ENCODE measurements at regions not wholly inside any gene's neighbourhood (a gene's known extent, or its start where the extent isn't known, plus 50 kb on each side); places are given as distances from the start of the nearest gene placed in this dataset.

DNA sequence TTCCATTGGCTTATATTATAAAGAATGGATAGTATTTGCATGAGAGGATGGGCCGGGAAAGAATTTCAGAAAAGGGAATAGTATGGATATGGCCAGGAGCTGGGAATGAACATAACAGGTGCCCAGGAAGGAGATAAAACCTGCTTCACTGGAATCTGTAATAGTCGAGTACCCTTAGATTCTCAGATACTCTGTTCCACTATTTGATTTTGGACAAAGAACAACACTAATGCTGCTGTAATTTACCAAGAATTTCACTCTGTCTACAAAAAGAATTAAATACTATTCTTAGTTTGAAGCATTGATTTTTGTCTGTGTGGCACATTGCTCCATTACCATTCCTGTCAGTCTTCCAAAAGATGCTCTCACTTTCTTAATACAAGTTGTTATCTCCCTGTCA, 718.2 kb upstream of the LRRN3 start:
- intact Hi-C loops (cut with DNase I; ENCODE audit: low total_unique reads): no loop called here
- TF ChIP-seq POLR2A (IDR thresholded peaks at IDR 0.05): no peak
- no peak for TF ChIP-seq CTCF (IDR thresholded peaks at IDR 0.05)
- H3K27ac ChIP-seq: no peak overlapping the region

DNA sequence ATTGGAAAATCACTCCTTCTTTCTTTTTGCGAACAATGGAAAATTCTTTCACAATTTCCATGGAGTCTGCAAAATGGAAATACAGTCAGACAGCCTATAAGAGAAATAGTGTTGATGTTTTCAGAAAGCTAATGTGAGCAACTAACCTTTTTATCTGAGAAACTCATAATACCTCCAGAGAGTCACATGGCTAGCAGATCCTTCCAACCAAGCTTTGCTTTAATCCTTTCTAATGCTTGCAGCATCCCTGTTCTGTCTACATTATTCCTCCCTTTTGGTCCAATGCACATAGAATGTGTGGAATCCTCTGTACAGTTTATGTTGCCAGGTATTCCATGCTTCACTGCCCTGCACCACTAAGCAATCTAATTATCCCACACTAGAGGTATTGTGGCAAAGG, 717.5 kb upstream of the LRRN3 start:
- no peak overlapping the region for H3K27ac ChIP-seq
- no peak for DNase-seq
- no peaks in the 10 kb centered on the region for H3K27me3 ChIP-seq
- no peaks in the 10 kb centered on the region for H3K36me3 ChIP-seq
- no peaks in the 10 kb centered on the region for H3K9me3 ChIP-seq
- intact Hi-C loops (cut with DNase I; ENCODE audit: low total_unique reads): no loop called here
- no peak overlapping the region for H3K4me3 ChIP-seq
- no peaks in the 10 kb centered on the region for H3K4me1 ChIP-seq
- TF ChIP-seq POLR2A (IDR thresholded peaks at IDR 0.05): no peak
- TF ChIP-seq CTCF (IDR thresholded peaks at IDR 0.05): no peak

More for the DNA sequence above, 718.2 kb upstream of the LRRN3 start:
- Histone ChIP-seq H3K4me3 (no peak overlapping the region), H3K27me3 (no peaks in the 10 kb centered on the region), H3K9me3 (no peaks in the 10 kb centered on the region), H3K36me3 (no peaks in the 10 kb centered on the region), H3K4me1 (no peaks in the 10 kb centered on the region)
- no peak for DNase-seq

- no peaks in the 10 kb centered on the region for H3K36me3 ChIP-seq
- H3K27ac ChIP-seq: no peak overlapping the region
- DNase-seq: no peak
- intact Hi-C loops (cut with DNase I; ENCODE audit: low total_unique reads): no loop called here
- H3K4me1 ChIP-seq: no peaks in the 10 kb centered on the region
- TF ChIP-seq CTCF (IDR thresholded peaks at IDR 0.05) (no peak), POLR2A (IDR thresholded peaks at IDR 0.05) (no peak)
- no peak overlapping the region for H3K4me3 ChIP-seq
- H3K9me3 ChIP-seq: no peaks in the 10 kb centered on the region
- H3K27me3 ChIP-seq: no peaks in the 10 kb centered on the region
These were observed 717.1 kb upstream of the LRRN3 start for GRCh38 chr7:110373859-110374258.

DNA sequence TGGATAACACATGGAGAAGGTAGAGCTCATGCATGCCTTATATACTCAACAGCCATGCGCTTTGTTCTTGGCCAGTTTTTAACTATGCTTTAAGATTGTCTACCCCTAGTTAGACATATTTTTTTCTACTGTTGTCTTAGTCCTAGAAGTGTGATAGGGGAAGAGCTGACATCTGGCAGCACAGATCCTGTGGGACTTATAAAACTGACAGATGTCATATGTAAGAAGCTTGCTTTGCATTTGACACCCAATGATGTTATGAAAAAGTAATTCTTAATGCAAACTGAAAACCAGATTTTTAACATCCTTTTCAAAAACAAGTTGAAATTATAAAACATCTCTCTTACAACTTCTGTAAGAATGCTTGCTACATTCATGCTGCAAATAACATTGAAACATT, 715.9 kb upstream of the LRRN3 start:
- intact Hi-C loops (cut with DNase I; ENCODE audit: low total_unique reads): no loop called here
- no peaks in the 10 kb centered on the region for H3K27me3 ChIP-seq
- DNase-seq: no peak
- TF ChIP-seq CTCF (IDR thresholded peaks at IDR 0.05): no peak
- no peak for TF ChIP-seq POLR2A (IDR thresholded peaks at IDR 0.05)
- H3K4me1 ChIP-seq: no peaks in the 10 kb centered on the region
- H3K9me3 ChIP-seq: no peaks in the 10 kb centered on the region
- no peak overlapping the region for H3K27ac ChIP-seq
- H3K4me3 ChIP-seq: no peak overlapping the region
- H3K36me3 ChIP-seq: no peaks in the 10 kb centered on the region

DNA sequence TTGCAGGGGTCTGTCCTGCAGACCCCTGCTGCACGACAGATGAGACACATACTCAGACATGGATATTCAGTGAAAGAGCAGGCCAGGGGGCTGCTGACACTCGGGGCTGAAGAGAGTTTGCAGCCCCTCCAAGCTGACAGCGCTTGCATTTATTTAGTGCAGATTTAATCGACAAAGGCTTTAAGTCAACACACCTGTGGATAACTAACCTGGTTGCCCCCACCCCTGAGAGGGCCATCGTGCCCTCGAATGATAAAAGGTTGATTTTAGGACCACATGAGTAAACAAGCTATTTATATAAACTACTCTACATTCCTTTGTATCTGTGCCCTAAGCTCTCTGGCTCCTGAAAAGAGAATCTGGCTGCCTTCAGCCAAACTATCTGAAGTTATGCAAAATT, 708.2 kb upstream of the LRRN3 start:
- no peak for DNase-seq
- intact Hi-C loops (cut with DNase I; ENCODE audit: low total_unique reads): no loop called here
- TF ChIP-seq POLR2A (IDR thresholded peaks at IDR 0.05) (no peak), CTCF (IDR thresholded peaks at IDR 0.05) (no peak)
- Histone ChIP-seq H3K4me1 (no peaks in the 10 kb centered on the region), H3K27ac (no peak overlapping the region), H3K36me3 (no peaks in the 10 kb centered on the region), H3K27me3 (no peaks in the 10 kb centered on the region), H3K9me3 (no peaks in the 10 kb centered on the region), H3K4me3 (no peak overlapping the region)

Data from uterus (tissue), 3 donors.